SU-DHL-6 (cell line): ENCODE measurements at regions not wholly inside any gene's neighbourhood (a gene's known extent, or its start where the extent isn't known, plus 50 kb on each side); places are given as distances from the start of the nearest gene placed in this dataset.

Source experiments
- H2AFZ ChIP-seq: fragments of 200-600 bp; sonication (generic); 2 replicates; pipeline ENCODE4 v1.6.1; 2014; ENCODE audit warnings: low read depth, mild to moderate bottlenecking, moderate library complexity, mixed read lengths, antibody characterized with exemption, low read length; ENCODE audit not compliant: severe bottlenecking
- H3F3A ChIP-seq: fragments of 200-600 bp; shearing (Covaris generic); 2 replicates; pipeline ENCODE4 v1.6.0; 2016; ENCODE audit warnings: antibody characterized with exemption, mild to moderate bottlenecking; ENCODE audit not compliant: insufficient read depth
- H3K27ac ChIP-seq: fragments of 200-600 bp; sonication (generic); 2 replicates; pipeline ENCODE4 v1.5.1; 2016; ENCODE audit warnings: low read depth, mild to moderate bottlenecking, low read length, moderate library complexity, mixed read lengths
- H3K27me3 ChIP-seq: fragments of 200-600 bp; sonication (generic), shearing (Covaris generic); 2 replicates; pipeline ENCODE4 v1.6.0; 2014; ENCODE audit warnings: mild to moderate bottlenecking, low read length
- H3K36me3 ChIP-seq: fragments of 200-600 bp; sonication (generic); 2 replicates; pipeline ENCODE4 v1.6.1; 2014; ENCODE audit warnings: mild to moderate bottlenecking, low read length, mixed read lengths
- H3K4me2 ChIP-seq: fragments of 300-600, 200-600 bp; shearing (Covaris generic), sonication (generic); 2 replicates; pipeline ENCODE4 v1.6.0; 2014; ENCODE audit warnings: low read length, low read depth, mild to moderate bottlenecking; ENCODE audit not compliant: poor library complexity, severe bottlenecking
- H3K4me3 ChIP-seq: fragments of 200-600 bp; sonication (generic); 2 replicates; pipeline ENCODE4 v1.5.1; 2014; ENCODE audit warnings: antibody characterized with exemption, low read length, mild to moderate bottlenecking, mixed read lengths; ENCODE audit not compliant: insufficient read depth, poor library complexity, severe bottlenecking
- H3K79me2 ChIP-seq: fragments of 200-600 bp; sonication (generic); 2 replicates; pipeline ENCODE4 v1.6.1; 2014; ENCODE audit warnings: mild to moderate bottlenecking, low read length, moderate library complexity; ENCODE audit not compliant: insufficient read depth
- H3K9ac ChIP-seq: fragments of 200-600 bp; sonication (generic); 2 replicates; pipeline ENCODE4 v1.7.0; 2014; ENCODE audit warnings: mild to moderate bottlenecking, low read length
- H3K9me2 ChIP-seq: fragments of 200-600 bp; sonication (generic); replicated peaks from 2 replicates; pipeline ENCODE4 v1.6.1; 2014; ENCODE audit warnings: low read length; ENCODE audit not compliant: insufficient read depth
- H3K9me3 ChIP-seq: fragments of 200-600 bp; sonication (generic); 2 replicates; pipeline ENCODE4 v1.6.1; 2014; ENCODE audit warnings: low read length, mixed read lengths; ENCODE audit not compliant: insufficient read depth
- H4K20me1 ChIP-seq: fragments of 200-600 bp; sonication (generic); 2 replicates; pipeline ENCODE4 v1.6.1; 2014; ENCODE audit warnings: low read depth, mild to moderate bottlenecking, antibody characterized with exemption, low read length, moderate library complexity, mixed read lengths
- CTCF ChIP-seq: fragments of 200-600 bp; sonication (generic); IDR thresholded peaks from one replicate; pipeline ENCODE4 v1.5.1; 2017; ENCODE audit warnings: antibody characterized with exemption, mild to moderate bottlenecking, low read length, moderate library complexity; ENCODE audit not compliant: insufficient read depth, poor library complexity, severe bottlenecking
- EZH2phosphoT487 ChIP-seq: fragments of 200-600 bp; sonication (generic), shearing (Covaris generic); conservative IDR thresholded peaks from 2 replicates; pipeline ENCODE4 v1.6.1; 2018; ENCODE audit warnings: mild to moderate bottlenecking, antibody characterized with exemption, low read length, moderate library complexity, mixed read lengths

- Histone ChIP-seq H3K9me2 (no peaks in the 10 kb centered on the region), H3K4me2 (no peak overlapping the region), H3F3A (no peaks in the 10 kb centered on the region), H3K9ac (no peak overlapping the region), H2AFZ (no peak overlapping the region), H3K27me3 (no peaks in the 10 kb centered on the region), H3K4me3 (no peak overlapping the region), H4K20me1 (no peaks in the 10 kb centered on the region), H3K27ac (no peak overlapping the region), H3K9me3 (no peaks in the 10 kb centered on the region), H3K36me3 (no peaks in the 10 kb centered on the region), H3K79me2 (no peaks in the 10 kb centered on the region)
- TF ChIP-seq EZH2phosphoT487, result no peak
- TF ChIP-seq CTCF, result no peak
These were observed 517.7 kb downstream of the ETS1 start for GRCh38 chr11:128069665-128070064.

GRCh38 chr11:128067780-128068179, 519.6 kb downstream of the ETS1 start:
- H3K27ac ChIP-seq, result no peak overlapping the region
- no peak overlapping the region for H2AFZ ChIP-seq
- no peak overlapping the region for H3K4me3 ChIP-seq
- H3K27me3 ChIP-seq, result no peaks in the 10 kb centered on the region
- H3F3A ChIP-seq, result no peaks in the 10 kb centered on the region
- TF ChIP-seq CTCF, result no peak
- no peak for TF ChIP-seq EZH2phosphoT487
- no peaks in the 10 kb centered on the region for H3K79me2 ChIP-seq
- no peak overlapping the region for H3K4me2 ChIP-seq
- H3K9ac ChIP-seq, result no peak overlapping the region
- H3K9me3 ChIP-seq, result no peaks in the 10 kb centered on the region
- H4K20me1 ChIP-seq, result no peaks in the 10 kb centered on the region
- H3K36me3 ChIP-seq, result no peaks in the 10 kb centered on the region
- no peaks in the 10 kb centered on the region for H3K9me2 ChIP-seq

- TF ChIP-seq EZH2phosphoT487 (no peak), CTCF (no peak)
- no peaks in the 10 kb centered on the region for H3K36me3 ChIP-seq
These were observed 521.0 kb downstream of the ETS1 start for GRCh38 chr11:128066399-128066798.

More at GRCh38 chr11:128066399-128066798, 521.0 kb downstream of the ETS1 start:
- no peak overlapping the region for H3K4me3 ChIP-seq
- no peak overlapping the region for H3K4me2 ChIP-seq
- H2AFZ ChIP-seq, result no peak overlapping the region
- no peaks in the 10 kb centered on the region for H3K27me3 ChIP-seq
- H3K9me3 ChIP-seq, result no peaks in the 10 kb centered on the region
- H3K27ac ChIP-seq, result no peak overlapping the region
- no peaks in the 10 kb centered on the region for H3K9me2 ChIP-seq
- H4K20me1 ChIP-seq, result no peaks in the 10 kb centered on the region
- H3F3A ChIP-seq, result no peaks in the 10 kb centered on the region
- H3K79me2 ChIP-seq, result no peaks in the 10 kb centered on the region
- no peak overlapping the region for H3K9ac ChIP-seq
